Amniotic stem cell (primary cell): ENCODE measurements at regions not wholly inside any gene's neighbourhood (a gene's known extent, or its start where the extent isn't known, plus 50 kb on each side); places are given as distances from the start of the nearest gene placed in this dataset.
"Not testable (repeated sequence)": the region's sequence is repeated elsewhere in the genome, so short reads cannot be mapped to it uniquely, and the experiment has no call there.

Source experiments
- DNase-seq: peaks from one replicate; lab custom pipeline; 2025; lab: John Stamatoyannopoulos, UW

GRCh38 chr10:33067917-33068316 lies 109.9 kb upstream of the ITGB1 start:
- DNase-seq: no peak

DNA sequence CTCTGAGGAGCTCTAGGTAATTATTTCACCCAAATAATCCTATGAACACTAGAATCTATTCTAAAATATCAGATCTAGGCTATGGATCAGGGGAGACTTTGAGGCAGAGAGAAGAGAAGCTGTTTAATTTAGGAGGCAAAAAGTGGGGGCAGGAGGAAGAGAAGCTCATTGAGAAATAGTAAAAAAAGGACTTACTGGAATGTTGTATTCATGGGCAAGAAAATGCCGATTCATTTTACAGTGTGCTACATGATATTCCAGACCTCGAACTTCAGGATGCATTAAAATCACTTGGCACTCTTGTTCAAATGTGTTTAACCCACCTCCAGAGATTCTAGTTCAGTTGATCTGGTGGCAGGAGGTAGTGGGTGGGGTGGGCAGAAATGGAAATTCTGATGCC lies 109.5 kb upstream of the ITGB1 start:
- no peak for DNase-seq

GRCh38 chr10:33066558-33067236 lies 108.7 kb upstream of the ITGB1 start:
- DNase-seq: no peak

DNA sequence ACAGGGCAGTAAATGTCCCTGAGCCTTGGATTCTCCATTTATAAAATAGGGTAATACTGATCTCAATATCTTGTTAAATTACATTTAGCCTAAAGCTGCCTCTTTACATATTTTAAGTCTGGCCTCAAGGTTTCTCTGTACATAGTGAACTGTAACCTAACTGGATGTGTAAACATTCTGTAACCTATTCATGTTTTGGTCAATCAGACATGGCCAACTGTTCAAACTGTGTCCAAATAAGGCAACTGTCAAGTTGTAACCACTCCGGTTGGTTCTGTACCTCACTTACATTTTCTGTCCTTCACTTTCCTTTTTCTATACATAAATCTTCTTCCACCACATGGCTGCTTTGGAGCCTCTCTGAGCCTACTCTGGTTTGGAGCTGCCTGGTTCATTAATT lies 107.1 kb upstream of the ITGB1 start:
- DNase-seq: no peak

- DNase-seq: no peak
Observed at GRCh38 chr10:33064706-33065105, 106.7 kb upstream of the ITGB1 start.

GRCh38 chr10:33057620-33058019 lies 99.6 kb upstream of the ITGB1 start:
- DNase-seq: no peak

- no peak for DNase-seq
Observed at GRCh38 chr10:33056828-33057596, 99.0 kb upstream of the ITGB1 start.

DNA sequence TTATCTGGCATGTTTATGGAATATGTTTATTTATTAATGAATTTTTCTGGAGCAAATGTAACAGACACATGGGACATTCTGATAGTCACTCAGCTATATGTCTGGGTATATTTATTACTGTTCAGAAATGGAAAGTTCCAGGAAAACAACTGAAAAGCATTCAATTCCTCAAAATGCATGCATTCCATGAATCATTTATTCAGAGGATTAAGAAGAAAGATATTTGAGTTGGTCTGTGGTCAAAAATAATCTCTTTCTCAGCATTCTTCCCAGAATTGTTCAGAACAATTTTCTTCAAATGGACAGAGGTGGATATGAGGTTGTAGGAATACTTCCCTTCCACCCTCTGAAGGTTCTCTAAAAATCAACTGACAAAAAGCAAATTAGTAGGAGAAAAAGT lies 97.6 kb upstream of the ITGB1 start:
- DNase-seq: no peak

- DNase-seq: no peak
Observed at GRCh38 chr10:33052915-33053810, 95.1 kb upstream of the ITGB1 start.

- no peak for DNase-seq
Observed at GRCh38 chr10:33052263-33052875, 94.3 kb upstream of the ITGB1 start.

DNA sequence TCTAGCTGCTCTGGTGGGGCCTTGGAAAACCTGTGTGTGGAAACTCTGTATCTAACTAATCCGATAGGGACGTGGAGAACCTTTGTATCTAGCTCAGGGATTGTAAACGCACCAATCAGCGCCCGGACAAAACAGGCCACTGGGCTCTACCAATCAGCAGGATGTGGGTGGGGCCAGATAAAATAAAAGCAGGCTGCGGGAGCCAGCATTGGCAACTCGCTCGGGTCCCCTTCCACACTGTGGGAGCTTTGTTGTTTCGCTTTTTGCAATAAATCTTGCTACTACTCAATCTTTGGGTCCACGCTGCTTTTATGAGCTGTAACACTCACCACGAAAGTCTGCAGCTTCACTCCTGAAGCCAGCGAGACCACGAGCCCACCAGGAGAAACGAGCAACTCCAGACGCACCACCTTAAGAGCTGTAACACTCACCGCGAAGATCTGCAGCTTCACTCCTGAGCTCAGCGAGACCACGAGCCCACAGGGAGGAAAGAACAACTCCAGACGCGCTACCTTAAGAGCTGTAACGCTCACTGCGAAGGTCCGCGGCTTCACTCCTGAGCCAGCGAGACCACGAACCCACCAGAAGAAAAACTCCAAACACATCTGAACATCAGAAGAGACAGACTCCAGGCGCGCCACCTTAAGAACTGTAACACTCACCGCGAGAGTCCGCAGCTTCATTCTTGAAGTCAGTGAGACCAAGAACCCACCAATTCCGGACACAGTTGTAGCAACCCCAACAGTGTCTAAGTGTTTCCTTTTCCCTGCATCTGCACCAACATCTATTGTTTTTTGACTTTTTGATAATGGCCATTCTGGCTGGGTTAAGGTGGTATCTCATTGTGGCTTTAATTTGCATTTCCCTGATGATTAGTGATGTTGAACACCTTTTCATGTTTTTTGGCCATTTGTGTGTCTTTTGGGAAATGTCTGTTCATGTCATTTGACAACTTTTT lies 92.2 kb upstream of the ITGB1 start:
- not testable (repeated sequence) for DNase-seq

- DNase-seq: no peak
Observed at GRCh38 chr10:33048223-33048622, 90.2 kb upstream of the ITGB1 start.

DNA sequence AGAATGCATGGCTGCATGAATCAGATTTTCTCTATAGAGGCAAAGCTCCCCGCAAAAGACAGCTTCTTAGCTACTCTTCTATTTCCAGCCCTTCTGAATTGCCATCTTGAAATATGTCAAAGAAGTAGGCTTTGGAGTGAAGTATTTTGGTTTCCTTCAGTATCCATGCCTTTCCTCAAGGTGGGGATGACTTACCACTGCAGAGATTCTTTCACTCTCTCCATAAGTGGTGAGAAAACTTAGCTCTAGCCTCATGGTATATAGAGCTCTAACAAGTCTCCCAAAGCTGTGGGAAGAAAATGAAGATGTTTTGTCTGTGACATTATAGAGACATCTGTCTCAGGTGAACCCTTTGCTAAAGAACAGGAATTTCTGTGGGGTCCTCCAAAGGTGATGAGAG lies 89.6 kb upstream of the ITGB1 start:
- no peak for DNase-seq

DNA sequence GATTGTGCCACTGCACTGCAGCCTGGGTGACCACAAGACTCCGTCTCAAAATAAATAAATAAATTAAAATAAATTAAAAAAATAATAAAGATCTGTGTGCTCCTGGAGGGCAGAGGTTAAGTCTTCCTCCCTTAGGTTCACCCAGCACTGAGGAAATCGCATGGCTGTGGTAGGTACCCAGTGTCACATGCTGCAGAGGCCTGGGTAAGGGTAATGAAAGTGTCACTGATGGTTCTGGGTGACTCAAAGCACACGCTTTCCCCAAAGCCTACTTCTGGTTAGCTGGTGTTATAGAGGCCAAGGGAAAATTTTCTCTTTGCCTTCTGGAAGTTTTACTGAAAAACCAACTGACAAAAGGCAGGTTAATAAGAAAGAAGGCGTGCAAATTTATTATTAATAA lies 88.8 kb upstream of the ITGB1 start:
- no peak for DNase-seq

GRCh38 chr10:33045421-33045820 lies 87.4 kb upstream of the ITGB1 start:
- DNase-seq: no peak

- DNase-seq: no peak
Observed at GRCh38 chr10:33042565-33042964, 84.5 kb upstream of the ITGB1 start.

DNA sequence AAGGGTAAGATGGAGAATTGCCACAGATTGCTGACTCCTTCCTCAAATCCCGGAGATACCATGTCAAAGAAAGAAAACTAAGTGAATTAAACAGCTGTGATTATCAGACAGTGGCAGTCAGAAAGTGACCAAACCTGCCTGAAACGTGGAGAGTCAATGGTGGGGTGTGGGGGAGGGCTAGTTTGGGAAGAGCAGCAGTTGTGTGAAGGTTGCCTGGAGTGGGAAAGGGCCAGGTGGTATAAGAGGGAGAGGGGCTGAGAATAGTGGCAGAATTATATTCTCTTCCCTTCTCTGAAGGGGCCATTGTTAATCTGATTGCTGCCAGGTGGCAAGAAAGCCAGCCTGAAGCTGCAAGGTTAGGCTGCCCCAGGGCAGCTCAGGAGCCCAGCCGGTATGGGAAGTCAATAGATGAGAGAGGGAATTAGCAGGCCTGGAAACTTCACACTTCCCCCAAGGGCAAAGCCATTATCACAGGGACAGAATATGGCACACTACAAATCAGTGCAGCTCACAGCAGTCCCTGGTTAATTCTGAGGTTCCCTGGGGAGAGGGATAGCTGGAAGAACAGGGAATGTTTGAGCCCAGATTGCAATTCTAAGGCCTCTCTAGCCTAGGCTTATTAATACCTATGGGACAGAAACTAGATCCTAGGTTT lies 83.9 kb upstream of the ITGB1 start:
- no peak for DNase-seq

DNA sequence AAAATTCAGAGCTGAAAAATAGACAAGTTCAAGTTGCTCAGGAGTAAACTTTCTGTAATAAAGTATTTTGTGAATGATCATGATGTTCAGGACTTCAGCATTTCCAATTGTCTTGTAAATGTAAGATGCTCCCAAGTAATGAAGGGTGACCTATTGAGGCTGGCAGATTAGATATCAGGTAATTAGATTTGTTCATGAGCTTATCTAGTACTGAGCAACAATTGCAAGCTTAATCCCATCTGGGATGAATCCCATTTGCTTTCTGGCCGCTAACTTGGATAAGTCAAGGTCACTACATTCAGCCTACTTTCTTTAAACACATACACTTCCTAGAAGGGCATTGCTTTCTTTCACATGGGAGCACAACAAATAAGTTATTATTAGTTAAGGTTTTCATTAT lies 82.4 kb upstream of the ITGB1 start:
- no peak for DNase-seq

GRCh38 chr10:33039181-33039580 lies 81.2 kb upstream of the ITGB1 start:
- DNase-seq: no peak

DNA sequence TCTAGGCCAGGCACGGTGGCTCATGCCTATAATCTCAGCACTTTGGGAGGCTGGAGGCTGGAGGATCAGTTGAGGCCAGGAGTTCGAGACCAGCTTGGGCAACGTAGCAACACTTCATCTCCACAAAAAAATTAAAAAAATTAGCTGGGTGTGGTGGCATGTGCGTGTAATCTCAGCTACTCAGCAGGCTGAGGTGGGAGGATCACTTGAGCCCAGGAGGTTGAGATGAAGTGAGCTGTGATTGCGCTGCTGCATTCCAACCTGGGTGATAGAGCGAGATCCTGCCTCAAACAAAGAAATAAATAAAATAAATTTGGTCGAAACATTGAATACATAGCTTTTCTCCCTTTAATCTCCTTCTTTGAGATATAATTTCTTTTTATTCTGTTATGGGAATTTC lies 80.6 kb upstream of the ITGB1 start:
- no peak for DNase-seq

- DNase-seq: no peak
Observed at GRCh38 chr10:33037726-33038125, 79.7 kb upstream of the ITGB1 start.
